ENCODE measurements at regions not wholly inside any gene's neighbourhood (a gene's known extent, or its start where the extent isn't known, plus 50 kb on each side); places are given as distances from the start of the nearest gene placed in this dataset.

- no peak for TF ChIP-seq GATA3 (IDR thresholded peaks at IDR 0.05; ENCODE audit: low read depth, low read length)
Observed at GRCh38 chr16:54203851-54204505, 82.6 kb downstream of the IRX3 start.

GRCh38 chr16:54203384-54203783 is 83.2 kb downstream of the IRX3 start:
- TF ChIP-seq GATA3 (IDR thresholded peaks at IDR 0.05; ENCODE audit: low read depth, low read length): no peak
- no peak for TF ChIP-seq GATA2 (IDR thresholded peaks at IDR 0.05; ENCODE audit: low read depth, low read length)

Measured in SH-SY5Y (cell line).